Lung (tissue), 11 donors: ENCODE measurements at regions not wholly inside any gene's neighbourhood (a gene's known extent, or its start where the extent isn't known, plus 50 kb on each side); places are given as distances from the start of the nearest gene placed in this dataset.

ENCODE experiments used
- ATAC-seq: fragments of 200-7000 bp; cut with Tn5 transposase; one replicate; pipeline ENCODE4 v1.9.1; 2020; ENCODE audit warnings: moderate number of reproducible peaks; ENCODE audit not compliant: insufficient read depth, low FRiP score
- DNase-seq, 3 donors: peaks; one replicate each; pipeline ENCODE4 v3.0.0-alpha.2; 2013 to 2017
- H3K27ac ChIP-seq, 2 donors: one replicate each; pipeline ENCODE4 v1.5.1; 2013; ENCODE audit warnings: mild to moderate bottlenecking in 2 of 2, moderate library complexity in 2 of 2, control low read depth in 1 of 2, inconsistent platforms in 1 of 2, low read depth in 1 of 2, low read length in 1 of 2
- H3K27me3 ChIP-seq, 3 donors: one replicate each; pipeline ENCODE4 v1.5.1; 2013; ENCODE audit warnings: low read length in 2 of 3; ENCODE audit not compliant: control insufficient read depth in 3 of 3, insufficient read depth in 3 of 3
- H3K36me3 ChIP-seq, 4 donors: one replicate each; pipeline ENCODE4 v1.5.1; 2013; ENCODE audit warnings: low read length in 4 of 4, mild to moderate bottlenecking in 1 of 4, moderate library complexity in 1 of 4; ENCODE audit not compliant: control insufficient read depth in 4 of 4, insufficient read depth in 4 of 4
- H3K4me1 ChIP-seq, 5 donors: one replicate each; pipeline ENCODE4 v1.5.1; 2013; ENCODE audit warnings: low read length in 5 of 5, mild to moderate bottlenecking in 2 of 5, moderate library complexity in 1 of 5; ENCODE audit not compliant: control insufficient read depth in 5 of 5, insufficient read depth in 5 of 5
- H3K4me3 ChIP-seq: one replicate; pipeline ENCODE4 v1.5.1; 2013; ENCODE audit warnings: mild to moderate bottlenecking, control low read depth, moderate library complexity
- H3K9ac ChIP-seq, 2 donors: one replicate each; pipeline ENCODE4 v1.5.1; 2013; ENCODE audit warnings: low read length in 2 of 2, control low read depth in 1 of 2; ENCODE audit not compliant: insufficient read depth in 1 of 2
- H3K9me3 ChIP-seq, 4 donors: one replicate each; pipeline ENCODE4 v1.5.1; 2013; ENCODE audit warnings: low read length in 3 of 4, mild to moderate bottlenecking in 1 of 4, moderate library complexity in 1 of 4; ENCODE audit not compliant: control insufficient read depth in 4 of 4, insufficient read depth in 3 of 4
- CTCF ChIP-seq: IDR thresholded peaks from 2 replicates; pipeline ENCODE4 v1.5.1; 2012; ENCODE audit warnings: mild to moderate bottlenecking; ENCODE audit errors: control extremely low read depth, extremely low read depth
- WGBS, 2 donors: extraction: QIAGEN DNeasy Blood & Tissue Kit; methylation state at CpG; one replicate each; pipeline ENCODE4 v1.1.7; 2013; 5-methylcytosine and 5-hydroxymethylcytosine counted together
- donor health status: control.
- donor health status: control.
- donor health status: Bipolar disorder and iron deficiency.
- donor health status: healthy.
- donor health status: DM: yes; HTN: yes; CAD: no.

GRCh38 chr6:19331089-19331488, 506.1 kb upstream of the ID4 start:
- H3K9me3 ChIP-seq: no peaks in the 10 kb centered on the region
- no peak overlapping the region for H3K9ac ChIP-seq
- H3K27ac ChIP-seq: no peak overlapping the region
- no peak for DNase-seq
- no peaks in the 10 kb centered on the region for H3K36me3 ChIP-seq
- H3K4me1 ChIP-seq: peaks cover 0 to 15% (median 0%) of the 10 kb centered on the region in 5 donors
- no peak for TF ChIP-seq CTCF
- ATAC-seq: no peak
- WGBS, 2 donors: 72 to 79% methylated on average over 3 of the region's 3 CpGs
- no peak overlapping the region for H3K4me3 ChIP-seq
- H3K27me3 ChIP-seq: no peaks in the 10 kb centered on the region

GRCh38 chr6:19332806-19333460, 504.2 kb upstream of the ID4 start:
- TF ChIP-seq CTCF: no peak
- no peak for ATAC-seq
- 82 to 87% methylated on average over 7 of the region's 7 CpGs for WGBS, 2 donors
- no peaks in the 10 kb centered on the region for H3K36me3 ChIP-seq
- peaks cover 0 to 6% (median 0%) of the 10 kb centered on the region in 5 donors for H3K4me1 ChIP-seq
- DNase-seq: no peak
- no peak overlapping the region for H3K27ac ChIP-seq
- no peaks in the 10 kb centered on the region for H3K27me3 ChIP-seq
- H3K9me3 ChIP-seq: no peaks in the 10 kb centered on the region
- no peak overlapping the region for H3K4me3 ChIP-seq
- no peak overlapping the region for H3K9ac ChIP-seq

GRCh38 chr6:19333936-19334335, 503.2 kb upstream of the ID4 start:
- no peaks in the 10 kb centered on the region for H3K27me3 ChIP-seq
- no peak overlapping the region for H3K27ac ChIP-seq
- DNase-seq: no peak
- ATAC-seq: no peak
- TF ChIP-seq CTCF: no peak
- H3K9ac ChIP-seq: no peak overlapping the region
- no peaks in the 10 kb centered on the region for H3K36me3 ChIP-seq
- H3K4me3 ChIP-seq: no peak overlapping the region
- H3K9me3 ChIP-seq: no peaks in the 10 kb centered on the region
- 83 to 87% methylated on average over 3 of the region's 3 CpGs for WGBS, 2 donors
- peaks cover 0 to 6% (median 0%) of the 10 kb centered on the region in 5 donors for H3K4me1 ChIP-seq

GRCh38 chr6:19336579-19336978, 500.6 kb upstream of the ID4 start:
- no peak for TF ChIP-seq CTCF
- WGBS, 2 donors: 82 to 87% methylated on average over 4 of the region's 4 CpGs
- Histone ChIP-seq H3K27me3 (no peaks in the 10 kb centered on the region), H3K9me3 (no peaks in the 10 kb centered on the region), H3K27ac (no peak overlapping the region), H3K4me3 (no peak overlapping the region), H3K9ac (no peak overlapping the region), H3K36me3 (no peaks in the 10 kb centered on the region), H3K4me1 (peaks cover 0 to 6% (median 0%) of the 10 kb centered on the region in 5 donors)
- DNase-seq (no peak), ATAC-seq (no peak)
